ENCODE measurements at regions not wholly inside any gene's neighbourhood (a gene's known extent, or its start where the extent isn't known, plus 50 kb on each side); places are given as distances from the start of the nearest gene placed in this dataset.

DNA sequence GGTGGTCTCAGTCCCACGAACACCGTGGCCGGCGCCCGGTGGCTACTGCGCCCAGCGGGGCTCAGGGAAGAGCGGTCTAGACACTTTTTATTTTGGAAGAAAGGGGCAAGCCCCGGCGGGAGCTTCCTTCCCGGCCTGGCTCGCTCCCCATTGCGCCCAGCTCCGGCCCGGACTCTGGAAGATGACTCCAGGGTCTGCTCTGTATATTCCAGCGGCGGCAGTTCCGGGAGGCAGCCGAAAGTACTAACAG lies 225.1 kb upstream of the CRY1 start:
- TF ChIP-seq CTCF (conservative IDR thresholded peaks at IDR 0.05 in 1 of 2, IDR thresholded peaks at IDR 0.05 in 1 of 2; ENCODE audit: low read depth in 1 of 2, low read length in 2 of 2) (no peak), EZH2 (IDR thresholded peaks at IDR 0.05; ENCODE audit: low read length, missing control alignments) (no peak)

All from fibroblast of lung (primary cell).